ENCODE measurements at regions not wholly inside any gene's neighbourhood (a gene's known extent, or its start where the extent isn't known, plus 50 kb on each side); places are given as distances from the start of the nearest gene placed in this dataset.
"Not testable (repeated sequence)": the region's sequence is repeated elsewhere in the genome, so short reads cannot be mapped to it uniquely, and the experiment has no call there.

DNA sequence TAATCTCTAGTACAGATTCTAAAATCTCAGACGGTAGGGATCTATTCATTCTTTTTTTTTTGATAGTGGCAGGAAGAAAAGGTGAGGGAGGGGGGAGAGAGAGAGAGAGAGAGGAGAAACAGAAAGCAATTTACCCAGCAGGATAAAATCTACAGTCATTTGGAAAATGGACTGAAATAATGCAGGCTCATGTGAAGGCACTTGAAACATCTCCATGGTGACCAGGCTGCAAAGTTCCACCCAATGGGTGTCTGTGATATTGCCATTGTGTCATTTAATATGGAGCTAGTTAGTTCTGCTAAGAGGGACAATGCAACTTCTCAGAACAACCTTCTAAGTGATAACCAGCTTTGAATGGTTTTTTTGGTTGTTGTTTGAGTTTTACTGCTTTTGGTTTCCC lies 165.2 kb upstream of the RAG2 start:
- DNase-seq (ENCODE audit: low read depth in 2 of 3, low spot score in 2 of 3): no peak

DNA sequence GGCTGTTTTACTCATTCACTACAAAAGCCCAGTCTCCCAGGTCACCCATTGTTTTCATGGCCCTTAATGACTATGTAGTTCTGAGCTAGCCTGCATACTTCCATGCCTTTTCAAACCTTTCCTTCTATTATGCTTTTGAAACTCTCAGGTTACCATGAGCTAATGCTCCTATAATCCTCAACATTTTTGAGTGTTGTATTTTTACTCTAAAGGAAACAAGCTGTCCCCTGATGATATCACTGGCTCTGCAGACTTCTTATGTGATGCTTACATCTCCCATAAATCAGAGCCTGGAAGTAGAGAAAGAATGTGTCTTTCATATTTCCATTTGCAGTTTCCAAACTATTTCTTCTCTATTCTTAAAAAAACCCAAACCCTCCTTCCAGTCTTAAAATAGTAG lies 159.0 kb upstream of the RAG2 start:
- DNase-seq (ENCODE audit: low read depth in 2 of 3, low spot score in 2 of 3): no peak

DNA sequence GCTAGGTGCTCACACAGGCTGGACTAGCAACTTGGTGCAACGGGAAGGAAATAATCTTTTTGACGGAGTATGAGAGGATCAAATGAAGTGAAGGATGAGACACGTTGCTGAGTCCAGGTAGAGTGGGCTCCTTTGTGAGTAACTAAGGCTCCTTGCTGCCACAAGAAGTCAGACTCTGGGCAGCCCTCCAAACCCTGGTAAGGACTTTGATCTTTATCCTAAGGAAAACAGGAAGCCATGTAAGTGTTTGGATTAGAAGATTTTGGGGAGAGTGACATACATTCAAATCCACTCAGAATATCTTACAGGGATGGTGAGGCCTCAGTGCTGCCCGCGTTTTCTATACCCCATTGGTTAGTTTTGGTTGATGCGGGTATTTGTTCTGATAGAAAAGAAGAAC lies 155.9 kb upstream of the RAG2 start:
- no peak for DNase-seq (ENCODE audit: low read depth in 2 of 3, low spot score in 2 of 3)

DNA sequence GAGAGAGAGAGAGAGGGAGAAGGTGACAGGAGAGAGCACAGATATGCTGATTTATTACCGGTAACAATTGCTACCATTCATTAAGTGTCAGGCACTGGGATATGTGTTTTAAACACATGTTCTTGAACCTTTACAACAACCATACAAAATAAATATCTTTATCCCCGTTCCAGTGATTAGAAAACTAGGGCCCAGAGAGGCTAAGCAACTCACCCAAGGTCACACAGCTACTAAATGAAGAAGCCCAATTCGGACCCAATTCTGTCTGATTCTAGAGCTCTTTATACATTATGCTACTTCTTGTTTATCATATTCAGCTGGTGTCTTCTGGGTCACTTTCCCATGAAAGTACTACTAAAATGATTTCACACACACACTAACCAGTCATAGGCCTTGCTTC lies 154.0 kb upstream of the RAG2 start:
- DNase-seq (ENCODE audit: low read depth in 2 of 3, low spot score in 2 of 3): no peak

DNA sequence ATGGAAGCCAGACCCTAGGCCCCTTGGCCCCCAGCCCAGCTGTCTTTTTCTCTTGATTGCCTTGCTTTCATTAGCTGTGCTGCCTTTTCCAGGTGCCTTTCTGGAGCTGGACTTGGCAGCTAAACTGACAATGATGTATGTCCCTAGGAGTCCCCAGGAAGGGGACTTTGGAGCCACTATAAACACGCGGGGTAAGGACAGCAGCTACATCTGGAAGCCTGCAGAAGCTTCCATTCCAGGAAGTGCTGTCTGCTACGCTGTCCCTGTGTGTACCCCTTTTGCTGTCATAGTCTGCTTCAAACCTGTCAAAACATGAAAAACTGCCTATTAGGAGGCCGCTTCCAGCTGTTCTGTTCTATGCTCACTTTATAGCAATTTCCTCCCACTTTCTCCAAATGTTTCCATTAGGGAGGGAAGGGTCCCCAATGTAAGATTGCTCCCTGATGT lies 153.3 kb upstream of the RAG2 start:
- no peak for DNase-seq (ENCODE audit: low read depth in 2 of 3, low spot score in 2 of 3)

DNA sequence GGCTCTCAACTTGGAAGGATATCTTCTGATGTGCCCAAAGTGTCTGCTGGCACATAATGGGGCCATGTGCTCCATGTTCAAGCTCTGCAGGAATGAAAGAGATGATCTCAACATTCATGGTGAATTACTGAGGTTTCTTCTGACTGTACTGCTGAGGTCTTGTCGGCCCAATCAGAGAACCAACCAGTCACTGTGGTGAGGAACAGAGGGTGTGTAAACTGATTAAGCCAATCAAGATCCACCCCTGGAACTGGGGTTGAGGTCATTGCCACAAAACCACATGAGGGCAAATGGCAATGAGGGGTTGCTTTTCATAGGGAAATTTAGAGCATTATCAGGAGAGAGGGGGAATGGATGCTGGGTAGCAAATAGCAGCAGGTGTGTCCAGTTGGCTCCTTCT lies 152.3 kb upstream of the RAG2 start:
- DNase-seq (ENCODE audit: low read depth in 2 of 3, low spot score in 2 of 3): no peak

DNA sequence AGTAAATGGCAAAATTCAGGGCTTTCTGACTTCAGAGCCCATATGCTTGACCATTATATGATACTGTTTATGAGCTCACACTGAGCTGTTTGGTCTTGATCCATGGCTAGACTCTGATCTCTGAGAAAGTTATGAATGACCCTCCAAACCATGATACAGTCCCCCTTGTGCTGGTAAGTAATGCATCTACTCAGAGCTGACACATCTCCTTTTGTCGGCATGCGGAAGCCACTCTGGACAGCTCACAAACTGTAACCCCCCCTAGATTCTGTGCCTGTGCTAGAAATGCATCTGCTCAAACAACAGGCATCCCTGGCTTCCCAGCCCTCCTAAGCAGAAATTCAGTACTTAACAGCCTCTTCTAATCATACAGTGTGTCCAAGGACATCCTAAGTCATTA lies 150.8 kb upstream of the RAG2 start:
- DNase-seq (ENCODE audit: low read depth in 2 of 3, low spot score in 2 of 3): no peak

DNA sequence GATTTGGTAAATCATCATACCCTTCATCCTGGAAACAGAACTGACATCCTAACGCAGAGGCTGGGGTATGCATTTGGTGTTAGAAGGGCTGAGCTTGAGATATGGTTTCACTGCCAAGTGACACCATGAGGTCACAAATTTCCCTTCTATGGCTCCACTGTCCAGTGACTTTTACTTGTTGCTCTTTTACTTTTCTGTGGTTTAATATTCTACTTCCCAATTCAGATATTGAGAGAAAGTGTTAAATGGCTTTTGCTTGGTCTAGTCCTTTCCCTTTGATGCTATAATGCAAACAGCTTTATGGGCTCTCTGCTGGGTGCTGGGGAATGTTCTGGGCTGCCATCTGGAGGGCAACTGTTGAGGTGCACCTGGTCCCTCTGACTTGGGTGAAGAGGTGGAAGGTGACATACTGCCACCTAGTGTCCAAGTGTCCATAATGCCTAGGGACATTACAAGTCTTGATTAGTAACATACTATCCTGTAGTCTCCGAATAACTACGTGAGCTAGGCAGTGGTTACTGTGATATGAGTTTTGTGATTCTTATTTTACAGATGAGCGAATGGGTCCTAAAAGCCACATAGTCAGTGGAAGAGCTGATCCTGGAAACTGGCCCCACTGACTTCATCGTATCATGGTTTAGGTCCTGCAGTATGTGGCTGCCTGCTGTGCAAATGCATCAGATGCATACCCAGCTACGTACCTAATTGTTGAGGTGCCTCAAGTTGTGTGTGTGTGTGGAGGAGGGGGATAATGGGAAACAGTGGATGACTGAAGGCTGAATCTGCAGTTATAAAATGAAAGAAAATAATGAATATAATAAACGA lies 149.1 kb upstream of the RAG2 start:
- peak; percentile 41 to 59 (median 51) for DNase-seq (ENCODE audit: low read depth in 2 of 3, low spot score in 2 of 3)

DNA sequence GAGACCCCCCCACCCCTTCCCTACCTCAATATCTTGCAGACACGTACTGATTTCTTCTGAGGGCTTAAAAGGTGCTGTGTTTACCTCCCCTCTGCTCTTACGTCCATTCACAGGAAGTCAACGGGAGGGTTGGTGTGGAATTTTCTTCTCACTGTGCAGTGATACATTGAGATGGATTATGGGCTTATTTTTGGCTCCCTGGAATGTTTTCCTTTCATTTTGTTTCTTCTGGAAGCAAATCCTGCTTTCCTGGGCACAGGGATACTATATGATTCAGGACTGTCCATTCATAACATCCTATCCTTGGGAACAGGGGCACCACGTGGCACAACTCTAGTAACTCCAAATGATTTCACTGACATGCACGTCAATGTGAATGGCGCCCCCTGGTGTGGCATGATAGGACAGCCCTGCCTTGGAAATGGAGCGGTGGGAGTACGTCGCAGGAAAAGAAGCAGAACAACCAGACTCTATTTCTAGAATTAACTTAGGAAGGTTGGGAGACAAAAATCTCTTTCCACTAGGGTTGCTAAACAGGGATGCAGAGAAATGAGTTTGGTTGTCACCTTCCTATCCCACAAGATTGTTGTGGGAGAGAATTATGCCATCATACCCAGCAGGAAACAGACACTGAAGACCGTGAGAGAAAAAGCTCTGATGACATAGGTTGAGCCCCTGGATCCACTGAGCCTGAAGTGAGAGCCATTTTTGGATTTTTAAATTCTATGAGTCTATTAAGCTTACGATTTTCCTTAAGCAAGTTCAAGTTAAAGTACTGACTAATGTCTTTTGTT lies 146.5 kb upstream of the RAG2 start:
- peak; percentile 16 to 39 (median 36) for DNase-seq (ENCODE audit: low read depth in 2 of 3, low spot score in 2 of 3)

DNA sequence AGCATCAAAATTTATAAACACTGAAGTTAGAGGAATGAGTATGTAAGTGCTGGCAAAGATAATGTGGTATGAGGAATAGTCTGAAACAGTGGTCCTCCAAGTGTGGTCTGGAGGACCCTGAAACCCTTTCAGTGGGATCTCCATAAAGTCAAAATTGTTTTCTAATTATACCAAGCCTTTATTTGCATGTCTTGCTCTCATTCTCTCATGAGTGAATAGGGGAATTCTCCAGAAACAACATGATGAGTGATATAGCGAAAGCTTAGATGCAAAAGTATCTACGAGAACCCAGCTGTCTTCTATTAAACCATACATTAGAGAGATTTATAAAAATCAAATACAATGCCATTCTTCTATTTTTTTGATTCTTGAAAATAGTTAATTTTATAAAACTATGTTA lies 145.0 kb upstream of the RAG2 start:
- no peak for DNase-seq (ENCODE audit: low read depth in 2 of 3, low spot score in 2 of 3)

DNA sequence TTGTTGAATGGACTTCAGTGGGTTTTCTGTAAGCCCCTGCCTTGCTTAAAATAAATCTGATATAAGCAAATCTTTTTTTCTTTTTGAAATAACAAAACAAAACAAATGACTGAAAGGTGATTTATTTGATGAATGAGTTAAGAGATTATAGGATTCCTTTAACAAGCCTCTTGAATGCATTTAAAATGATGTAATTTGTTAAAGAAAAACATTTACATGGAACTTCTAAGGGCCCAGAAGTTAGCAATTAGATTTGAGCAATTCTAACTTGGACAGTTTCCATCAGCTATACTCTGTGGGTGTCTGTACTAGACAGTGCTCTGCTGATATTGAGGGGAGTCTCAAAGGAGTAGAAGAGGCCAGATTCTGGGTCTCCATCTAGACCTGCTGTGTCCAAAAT lies 143.5 kb upstream of the RAG2 start:
- no peak for DNase-seq (ENCODE audit: low read depth in 2 of 3, low spot score in 2 of 3)

DNA sequence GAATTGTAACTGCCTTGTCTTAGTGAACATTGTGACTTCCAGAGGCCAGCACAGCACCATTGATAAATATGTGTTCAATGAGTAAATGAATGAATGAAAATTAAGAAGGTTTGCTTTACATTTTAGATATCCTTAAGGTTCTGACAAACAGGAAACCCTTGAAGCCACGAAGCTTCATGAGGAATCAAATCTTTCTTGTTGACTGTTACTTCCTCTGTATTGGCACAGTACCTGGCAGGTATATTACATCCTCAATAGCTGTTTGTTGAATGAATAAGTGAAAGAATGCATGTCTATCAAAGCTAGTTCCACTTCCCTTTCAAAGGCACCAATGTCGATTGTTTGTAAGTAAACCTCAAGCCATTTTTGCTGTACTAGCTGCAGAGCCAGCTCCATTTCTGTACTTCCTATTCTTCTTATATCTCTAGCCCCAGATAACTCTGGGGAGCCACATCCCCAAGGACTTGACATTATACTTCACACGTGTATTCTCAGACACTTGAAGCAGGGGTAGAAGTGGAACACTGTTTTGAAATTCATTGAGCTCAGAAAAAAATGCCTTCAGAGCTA lies 140.3 kb upstream of the RAG2 start:
- DNase-seq (ENCODE audit: low read depth in 2 of 3, low spot score in 2 of 3): no peak

DNA sequence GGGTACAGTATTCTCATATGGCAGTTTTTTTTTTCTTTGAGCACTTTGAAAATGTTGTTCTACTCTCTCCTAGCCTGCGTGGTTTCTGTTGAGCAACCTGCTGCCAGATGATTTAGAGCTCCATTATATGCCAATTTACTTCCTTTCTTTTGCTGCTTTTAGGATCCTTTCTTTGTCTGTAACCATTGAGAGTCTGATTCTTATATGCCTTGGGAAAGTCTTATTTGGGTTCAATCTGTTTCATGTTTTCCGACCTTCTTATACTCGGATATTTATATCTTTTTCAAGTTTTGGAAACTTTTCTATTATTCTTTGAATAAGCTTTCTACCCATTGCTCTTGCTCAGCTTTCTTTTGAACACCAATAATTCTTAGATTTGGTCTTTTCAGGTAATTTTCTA lies 138.1 kb upstream of the RAG2 start:
- no peak for DNase-seq (ENCODE audit: low read depth in 2 of 3, low spot score in 2 of 3)

DNA sequence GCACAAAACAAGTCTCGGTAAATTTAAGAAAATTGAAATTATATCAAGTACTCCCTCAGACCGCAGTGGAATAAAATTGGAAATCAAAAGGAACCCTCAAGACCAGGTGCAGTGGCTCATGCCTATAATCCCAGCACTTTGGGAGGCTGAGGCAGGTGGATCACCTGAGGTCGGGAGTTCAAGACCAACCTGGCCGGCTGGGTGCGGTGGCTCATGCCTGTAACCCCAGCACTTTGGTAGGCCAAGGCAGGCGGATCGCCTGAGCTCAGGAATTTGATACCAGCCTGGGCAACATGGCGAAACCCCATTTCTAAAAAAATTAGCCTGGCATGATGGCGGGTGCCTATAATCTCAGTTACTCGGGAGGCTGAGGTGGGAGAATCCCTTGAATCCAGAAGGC lies 135.7 kb upstream of the RAG2 start:
- not testable (repeated sequence) for DNase-seq (ENCODE audit: low read depth in 2 of 3, low spot score in 2 of 3)

DNA sequence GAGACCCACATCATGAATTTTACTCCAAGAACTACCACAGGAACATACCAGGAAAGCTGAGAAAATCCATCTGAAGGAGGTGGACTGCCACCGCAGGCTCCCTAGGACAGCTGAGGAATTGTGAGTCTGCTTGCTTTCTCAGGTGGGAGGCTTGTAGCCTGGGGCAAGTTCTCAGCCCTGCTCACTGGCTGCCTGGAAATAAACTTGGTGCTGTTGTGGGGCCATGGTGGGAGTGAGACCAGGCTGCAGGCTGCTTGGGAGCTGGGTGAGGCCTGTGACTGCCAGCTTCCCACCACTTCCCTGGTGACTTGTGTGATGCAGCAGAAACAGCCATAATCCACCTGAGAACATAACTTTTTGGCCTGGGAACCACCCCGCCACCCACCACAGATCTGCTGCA lies 132.7 kb upstream of the RAG2 start:
- DNase-seq (ENCODE audit: low read depth in 2 of 3, low spot score in 2 of 3): no peak

DNA sequence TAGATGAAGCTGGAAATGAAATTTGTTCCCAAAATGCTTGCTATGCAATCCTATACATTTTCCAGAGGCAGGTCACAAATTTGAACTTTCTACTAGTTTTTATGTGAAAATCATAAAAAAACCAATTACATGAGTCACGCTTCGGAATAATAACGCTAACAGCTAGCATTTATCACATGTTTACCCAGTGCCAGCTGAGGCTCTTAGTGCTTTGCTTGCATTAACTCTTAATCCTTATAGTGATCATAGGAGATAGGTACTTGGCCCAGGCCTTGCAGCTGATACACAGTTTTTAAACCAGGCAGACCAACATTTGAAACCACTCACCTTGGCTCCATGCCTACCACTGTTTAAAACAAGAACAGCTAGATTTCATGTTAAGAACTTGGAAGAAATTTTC lies 131.8 kb upstream of the RAG2 start:
- DNase-seq (ENCODE audit: low read depth in 2 of 3, low spot score in 2 of 3): no peak

DNA sequence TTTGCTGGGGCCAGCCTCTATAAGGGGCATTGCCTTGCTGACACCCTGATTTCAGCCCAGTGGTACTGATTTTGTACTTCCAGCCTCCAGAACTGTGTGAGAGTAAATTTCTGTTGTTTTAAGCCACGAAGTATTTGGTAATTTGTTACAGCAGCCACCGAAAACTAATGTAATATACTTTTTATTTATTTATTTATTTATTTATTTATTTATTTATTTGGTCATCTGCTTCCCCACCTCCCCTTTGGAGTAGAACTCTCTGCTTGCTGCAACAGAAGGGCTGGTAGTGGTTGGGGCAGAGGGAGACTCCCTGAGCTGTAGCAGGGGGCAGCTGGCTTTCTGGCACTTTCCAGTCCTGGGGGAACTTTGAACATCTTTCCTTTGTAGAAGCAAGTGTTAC lies 128.4 kb upstream of the RAG2 start:
- DNase-seq (ENCODE audit: low read depth in 2 of 3, low spot score in 2 of 3): no peak

DNA sequence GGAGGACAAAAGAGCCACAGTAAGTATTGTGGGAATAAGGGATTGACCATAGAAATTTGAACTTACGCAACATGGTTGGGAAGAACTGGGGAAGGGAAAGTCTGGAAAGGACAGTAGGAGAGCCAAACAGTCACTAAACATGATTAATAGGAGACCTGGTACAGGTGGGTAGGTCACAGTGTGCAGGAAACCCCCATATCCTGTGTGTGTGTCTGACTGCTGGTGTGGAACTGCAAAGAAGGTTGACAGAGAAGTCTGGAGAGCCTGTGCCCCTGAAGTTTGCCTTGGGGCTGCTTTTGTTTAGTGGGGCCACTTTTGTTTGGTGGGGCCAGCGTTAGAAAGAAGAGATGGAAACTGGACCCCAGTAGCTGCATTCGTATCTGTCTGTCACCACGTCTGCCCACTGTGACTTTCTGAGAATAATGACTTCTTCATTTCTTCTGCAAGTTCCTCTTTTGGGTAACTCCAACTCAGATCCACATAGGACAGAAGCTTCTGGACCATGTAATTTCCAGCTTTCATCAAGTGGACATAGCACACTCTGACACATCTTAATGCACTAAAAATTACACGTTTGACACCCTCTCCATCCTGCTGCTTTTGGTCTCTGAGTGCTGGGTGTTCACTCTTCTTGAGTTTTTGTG lies 126.8 kb upstream of the RAG2 start:
- DNase-seq (ENCODE audit: low read depth in 2 of 3, low spot score in 2 of 3): no peak

DNA sequence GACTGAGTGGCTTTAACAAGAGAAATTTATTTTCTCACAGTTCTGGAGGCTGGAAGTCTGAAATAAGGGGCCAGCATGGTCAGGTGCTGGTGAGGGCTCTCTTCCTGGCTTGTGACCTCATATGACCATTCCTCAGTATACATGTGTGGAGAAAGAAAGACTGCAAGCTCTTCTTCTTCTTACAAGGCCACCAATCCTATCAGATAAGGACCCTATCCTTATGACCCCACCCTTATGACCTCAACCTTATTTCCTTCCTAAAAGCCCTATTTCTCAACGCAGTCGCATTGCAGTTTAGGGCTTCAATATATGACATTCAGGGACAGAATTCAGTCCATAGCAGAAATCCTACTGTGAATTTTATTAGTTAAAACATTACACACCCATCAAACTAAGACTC lies 124.4 kb upstream of the RAG2 start:
- DNase-seq (ENCODE audit: low read depth in 2 of 3, low spot score in 2 of 3): no peak

DNA sequence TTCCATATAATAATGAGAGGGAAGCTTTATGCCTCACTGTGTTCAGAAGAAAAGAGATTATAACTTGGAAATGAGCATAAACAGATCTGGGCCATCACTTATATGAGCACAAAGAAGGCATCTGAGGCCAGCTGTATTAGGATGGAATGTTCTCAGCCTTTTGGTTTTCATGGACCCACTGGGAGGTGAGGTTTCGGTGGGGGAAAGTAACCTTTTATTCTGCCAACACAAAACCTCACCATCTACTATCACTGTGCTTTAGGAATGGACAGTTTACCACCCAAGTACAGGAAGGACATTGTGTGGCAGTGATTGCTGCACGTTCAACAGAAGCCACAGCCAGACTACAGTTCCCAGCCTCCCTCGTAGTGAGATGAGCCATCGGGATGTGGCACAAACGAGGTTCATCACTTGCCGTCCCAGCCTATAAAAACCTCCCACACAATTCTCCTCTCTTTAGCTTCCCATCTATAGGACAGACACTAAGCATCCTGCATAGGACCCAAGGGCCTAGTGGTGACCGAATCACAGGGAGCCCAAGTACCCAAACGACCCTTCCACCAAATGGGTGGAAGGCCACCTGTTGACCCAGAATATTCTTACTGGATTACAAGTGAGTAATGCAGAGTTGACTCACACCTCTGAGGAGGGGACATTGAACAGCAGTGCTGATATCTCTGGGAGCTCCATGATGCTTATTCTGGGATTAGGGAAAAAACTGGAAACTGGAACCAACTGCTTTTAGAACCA lies 121.5 kb upstream of the RAG2 start:
- DNase-seq (ENCODE audit: low read depth in 2 of 3, low spot score in 2 of 3): no peak

DNA sequence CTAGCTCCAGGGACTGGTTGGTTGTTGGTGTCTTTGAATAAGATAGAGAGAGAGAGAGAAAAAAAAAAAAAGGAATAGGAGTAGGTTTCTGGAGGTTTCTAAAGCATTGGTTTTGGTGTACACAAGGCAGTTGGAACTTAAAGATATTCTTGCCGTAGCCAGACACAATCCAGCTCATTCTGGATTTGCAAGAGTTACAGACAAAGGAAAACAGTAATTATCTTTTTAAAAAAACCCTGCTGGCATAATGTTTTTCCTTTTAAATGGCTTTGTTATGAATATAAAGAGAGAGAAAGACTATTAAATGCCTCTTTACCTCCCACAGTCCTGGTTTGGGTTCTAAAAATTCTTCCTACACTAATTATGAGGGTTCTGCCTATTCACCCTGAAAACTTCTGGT lies 120.4 kb upstream of the RAG2 start:
- DNase-seq (ENCODE audit: low read depth in 2 of 3, low spot score in 2 of 3): no peak
